GM13977 (cell line): ENCODE measurements at regions not wholly inside any gene's neighbourhood (a gene's known extent, or its start where the extent isn't known, plus 50 kb on each side); places are given as distances from the start of the nearest gene placed in this dataset.

Source experiments
- DNase-seq: peaks from one replicate; pipeline ENCODE4 v3.0.0; 2012; ENCODE audit warnings: low spot score
- CTCF ChIP-seq: IDR thresholded peaks from 2 replicates; pipeline ENCODE4 v1.5.1; 2012; ENCODE audit warnings: mild to moderate bottlenecking, control low read depth; ENCODE audit not compliant: insufficient read depth; ENCODE audit errors: extremely low read depth, missing control alignments
- in situ Hi-C: fragments of 300-500 bp; cut with MboI; formaldehyde crosslinking; loops from one replicate; pipeline ENCODE4 v1.12.0; 2022; ENCODE audit warnings: low sequenced_read_pairs, low pct_unique_long_range_greater_than_20kb, mixed read lengths, inconsistent platforms; ENCODE audit not compliant: unreplicated experiment

DNA sequence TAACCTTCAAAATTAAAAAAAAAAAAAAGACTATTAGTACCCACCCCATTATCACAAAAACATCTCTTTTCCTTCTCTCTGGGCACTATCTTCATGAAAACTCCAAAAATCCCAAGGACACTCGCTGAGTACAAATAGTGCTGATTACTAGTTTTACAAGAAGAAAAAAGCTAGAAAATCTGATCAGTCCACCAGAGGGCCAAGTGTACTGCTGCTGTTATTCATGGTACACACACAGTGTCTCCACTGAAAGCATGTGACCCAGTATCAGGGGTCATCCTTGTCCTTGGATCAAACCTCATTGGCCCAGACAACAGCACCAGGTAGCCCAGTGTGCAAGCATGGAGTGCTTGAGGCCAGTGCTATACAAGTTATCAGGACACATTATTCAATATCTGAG, 382.7 kb upstream of the KLHL29 start:
- no peak for TF ChIP-seq CTCF
- no peak for DNase-seq
- in situ Hi-C loops: no loop called here

DNA sequence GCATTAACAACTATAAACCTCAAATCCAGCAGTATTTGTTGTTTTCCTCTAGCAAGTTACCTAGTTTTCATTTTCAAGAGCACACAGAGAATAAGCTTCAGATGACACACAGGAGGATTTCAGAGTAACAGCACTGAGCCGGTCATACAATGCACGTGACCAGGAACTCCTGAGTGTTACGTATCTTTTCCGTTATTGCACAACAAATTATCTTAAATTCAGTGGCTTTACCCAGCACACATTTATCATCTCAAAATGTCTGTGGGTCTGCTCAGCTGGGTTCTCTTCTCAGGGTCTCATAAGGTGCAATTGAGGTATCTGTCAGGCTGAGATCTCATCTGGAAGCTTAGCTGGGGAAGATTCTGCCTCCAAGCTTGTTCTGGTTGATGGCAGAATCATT, 379.5 kb upstream of the KLHL29 start:
- TF ChIP-seq CTCF: no peak
- DNase-seq: no peak
- in situ Hi-C loops: no loop called here

DNA sequence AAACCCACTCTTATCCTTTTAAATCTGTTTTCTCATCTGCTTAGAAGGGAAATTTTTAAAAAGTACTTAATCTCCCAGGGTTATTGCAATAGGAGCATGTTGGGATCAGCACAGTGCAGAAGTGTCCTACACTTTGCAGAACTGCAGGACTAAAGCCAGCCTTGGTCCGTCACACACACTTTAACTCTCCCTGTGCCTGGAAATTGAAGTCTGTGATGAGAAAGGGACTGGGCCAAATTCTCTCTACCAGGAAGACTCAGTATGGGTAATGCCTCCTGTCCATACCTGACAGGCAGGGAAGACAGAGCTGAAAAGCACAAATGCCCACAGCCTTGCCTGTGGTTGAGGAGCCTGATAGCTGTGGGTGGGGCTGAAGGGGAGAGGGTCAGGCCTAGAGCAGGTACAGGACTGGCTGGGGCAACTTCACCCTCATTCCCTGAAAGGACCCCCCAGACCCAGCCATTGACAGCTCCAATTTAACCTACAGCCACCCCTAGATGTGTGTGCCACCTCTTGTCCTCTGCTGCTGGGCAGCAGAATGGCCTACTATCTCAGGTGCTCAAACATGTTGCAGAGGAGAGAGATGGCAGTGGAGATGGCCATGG, 377.2 kb upstream of the KLHL29 start:
- no peak for TF ChIP-seq CTCF
- in situ Hi-C loops: no loop called here
- no peak for DNase-seq

- TF ChIP-seq CTCF: no peak
- DNase-seq: no peak
- in situ Hi-C loops: no loop called here
These were observed 376.5 kb upstream of the KLHL29 start for GRCh38 chr2:23008440-23008839.

- no peak for DNase-seq
- no peak for TF ChIP-seq CTCF
- in situ Hi-C loops: no loop called here
These were observed 376.0 kb upstream of the KLHL29 start for GRCh38 chr2:23008951-23009350.

DNA sequence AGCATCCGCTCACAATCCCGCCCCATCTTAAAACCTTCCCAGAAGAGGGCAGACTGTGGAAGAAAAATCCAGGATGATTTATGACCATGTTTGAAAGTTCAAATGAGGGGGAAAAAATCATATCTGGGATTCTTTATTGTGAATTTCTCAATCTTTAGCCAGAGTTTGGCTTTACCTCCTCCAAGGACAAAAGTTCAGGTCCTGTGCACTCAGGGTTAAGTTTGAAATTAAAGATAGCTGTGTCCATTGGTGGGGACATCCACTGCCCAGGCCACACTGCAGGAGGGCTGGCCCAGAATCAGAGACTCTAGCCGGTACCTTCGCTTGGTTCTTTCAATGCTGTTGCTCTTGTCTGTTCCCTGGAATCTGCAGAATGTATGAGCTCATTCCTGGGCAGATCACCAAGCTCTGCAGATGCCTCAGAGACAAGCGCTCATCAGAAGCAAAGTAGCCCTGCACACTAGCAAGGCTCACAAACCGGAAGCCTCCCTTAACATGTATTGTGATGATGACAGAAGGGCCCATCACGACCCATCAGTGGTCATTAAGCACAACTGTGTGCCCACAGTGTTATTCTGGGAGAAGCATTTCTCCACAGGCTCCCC, 375.3 kb upstream of the KLHL29 start:
- in situ Hi-C loops: no loop called here
- no peak for DNase-seq
- TF ChIP-seq CTCF: no peak
